Retinal pigment epithelial cell (primary cell): ENCODE measurements at regions not wholly inside any gene's neighbourhood (a gene's known extent, or its start where the extent isn't known, plus 50 kb on each side); places are given as distances from the start of the nearest gene placed in this dataset.

Experiments
- DNase-seq: peaks from one replicate; pipeline ENCODE4 v3.0.0-alpha.2; 2010; ENCODE audit warnings: low read depth
- H3K4me3 ChIP-seq: 2 replicates; pipeline ENCODE4 v1.5.1; 2011; ENCODE audit warnings: mild to moderate bottlenecking, low read length, control low read depth, moderate library complexity
- TF ChIP-seq, protein P1 (sequence below): conservative IDR thresholded peaks from 2 replicates; pipeline ENCODE4 v1.5.1; 2011; ENCODE audit warnings: low read depth, low read length, control low read depth, inconsistent platforms

DNA sequence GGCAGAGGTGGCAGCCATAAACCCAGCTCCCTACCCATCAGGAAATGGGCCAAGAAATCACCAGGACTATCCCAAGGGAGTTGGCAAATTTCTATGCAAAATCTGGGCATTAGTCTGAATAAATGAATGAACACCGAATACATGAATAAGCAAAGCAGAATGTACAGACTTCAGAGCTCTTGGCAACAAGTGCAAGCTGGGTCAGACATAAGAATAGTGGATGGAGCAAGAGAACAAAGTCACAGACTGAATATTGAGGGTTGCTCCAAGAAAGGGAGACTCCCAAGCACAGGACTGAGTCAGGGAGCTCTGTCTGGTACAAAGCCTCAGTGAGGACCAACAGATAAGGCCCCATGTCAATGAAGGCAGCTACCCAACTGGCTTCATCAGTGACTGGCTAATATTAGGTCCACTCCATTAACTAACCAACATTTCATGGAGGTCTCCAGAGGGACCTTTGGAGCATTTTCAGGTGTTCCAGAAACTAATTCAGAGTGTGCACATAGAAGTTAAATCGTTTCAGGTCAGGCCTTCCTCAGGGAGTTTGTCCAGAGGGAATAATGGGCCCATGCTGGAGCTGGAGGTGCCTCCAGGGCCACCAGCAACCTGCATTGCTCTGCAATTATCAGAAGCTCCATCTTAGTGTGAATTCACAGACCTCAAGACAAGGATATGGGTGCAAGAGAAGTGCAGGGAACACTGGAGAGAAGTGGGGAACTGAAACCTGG is 191.5 kb upstream of the RALGAPA2 start:
- TF ChIP-seq, protein P1, sequence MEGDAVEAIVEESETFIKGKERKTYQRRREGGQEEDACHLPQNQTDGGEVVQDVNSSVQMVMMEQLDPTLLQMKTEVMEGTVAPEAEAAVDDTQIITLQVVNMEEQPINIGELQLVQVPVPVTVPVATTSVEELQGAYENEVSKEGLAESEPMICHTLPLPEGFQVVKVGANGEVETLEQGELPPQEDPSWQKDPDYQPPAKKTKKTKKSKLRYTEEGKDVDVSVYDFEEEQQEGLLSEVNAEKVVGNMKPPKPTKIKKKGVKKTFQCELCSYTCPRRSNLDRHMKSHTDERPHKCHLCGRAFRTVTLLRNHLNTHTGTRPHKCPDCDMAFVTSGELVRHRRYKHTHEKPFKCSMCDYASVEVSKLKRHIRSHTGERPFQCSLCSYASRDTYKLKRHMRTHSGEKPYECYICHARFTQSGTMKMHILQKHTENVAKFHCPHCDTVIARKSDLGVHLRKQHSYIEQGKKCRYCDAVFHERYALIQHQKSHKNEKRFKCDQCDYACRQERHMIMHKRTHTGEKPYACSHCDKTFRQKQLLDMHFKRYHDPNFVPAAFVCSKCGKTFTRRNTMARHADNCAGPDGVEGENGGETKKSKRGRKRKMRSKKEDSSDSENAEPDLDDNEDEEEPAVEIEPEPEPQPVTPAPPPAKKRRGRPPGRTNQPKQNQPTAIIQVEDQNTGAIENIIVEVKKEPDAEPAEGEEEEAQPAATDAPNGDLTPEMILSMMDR = no peak
- DNase-seq = no peak
- no peak overlapping the region for H3K4me3 ChIP-seq

DNA sequence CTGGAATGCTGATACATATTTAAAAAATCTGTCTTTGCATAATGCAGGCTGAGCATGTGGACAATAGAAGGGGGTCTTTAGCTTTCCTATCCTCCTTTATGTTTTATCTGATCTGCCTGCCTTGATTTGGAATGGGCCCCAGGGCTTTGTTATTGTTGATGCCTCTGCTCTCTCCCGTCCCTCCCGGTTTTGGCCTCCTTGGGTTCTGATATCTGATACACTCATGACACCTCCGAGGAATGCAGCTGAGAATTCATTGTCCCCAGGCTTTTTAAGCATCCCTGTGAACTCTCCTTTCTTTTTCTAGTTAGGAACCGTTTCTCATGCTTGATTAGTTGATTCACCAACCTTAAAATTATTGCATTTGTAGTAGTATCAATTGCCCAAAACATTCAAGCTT is 185.5 kb upstream of the RALGAPA2 start:
- DNase-seq = no peak
- TF ChIP-seq, protein P1 = no peak

DNA sequence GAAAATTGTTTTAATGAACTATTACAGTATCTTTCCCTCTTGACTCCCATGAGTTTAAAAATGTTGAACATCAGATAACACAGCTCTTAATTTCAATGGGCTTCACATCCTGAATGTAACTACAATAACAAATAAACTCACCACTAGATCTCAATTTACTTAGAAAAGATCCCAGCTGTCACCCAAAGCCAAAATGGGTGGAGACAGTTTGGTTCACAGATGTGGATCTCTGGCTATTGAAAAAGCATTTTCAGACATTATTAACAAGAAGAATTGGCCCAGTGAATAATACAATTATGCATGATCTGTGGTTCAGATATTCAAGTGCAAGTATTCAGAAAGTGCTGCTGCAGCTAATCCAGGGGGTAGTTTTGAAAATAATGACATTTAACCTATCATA is 184.7 kb upstream of the RALGAPA2 start:
- no peak for DNase-seq
- H3K4me3 ChIP-seq = no peak overlapping the region
- TF ChIP-seq, protein P1 = no peak

More for the DNA sequence above, 185.5 kb upstream of the RALGAPA2 start:
- H3K4me3 ChIP-seq = no peak overlapping the region

DNA sequence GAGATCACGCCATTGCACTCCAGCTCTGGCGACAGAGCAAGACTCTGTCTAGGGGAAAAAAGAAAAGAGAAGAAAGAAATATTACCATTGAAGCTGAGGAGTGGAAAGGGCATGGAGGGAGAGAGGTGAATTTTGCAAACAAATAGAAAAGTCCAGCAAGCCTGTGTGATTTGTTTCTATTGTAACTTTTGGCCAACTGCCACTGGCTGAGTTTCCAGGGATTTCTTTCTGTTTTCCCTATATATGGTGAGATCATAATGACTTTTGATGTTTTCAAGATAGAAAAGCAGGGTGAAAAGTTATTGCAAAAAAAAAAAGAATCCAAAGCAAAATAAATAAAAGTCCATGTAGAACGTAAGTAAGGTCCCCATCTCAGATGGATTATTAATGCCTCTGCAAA is 184.2 kb upstream of the RALGAPA2 start:
- no peak for DNase-seq
- no peak overlapping the region for H3K4me3 ChIP-seq

DNA sequence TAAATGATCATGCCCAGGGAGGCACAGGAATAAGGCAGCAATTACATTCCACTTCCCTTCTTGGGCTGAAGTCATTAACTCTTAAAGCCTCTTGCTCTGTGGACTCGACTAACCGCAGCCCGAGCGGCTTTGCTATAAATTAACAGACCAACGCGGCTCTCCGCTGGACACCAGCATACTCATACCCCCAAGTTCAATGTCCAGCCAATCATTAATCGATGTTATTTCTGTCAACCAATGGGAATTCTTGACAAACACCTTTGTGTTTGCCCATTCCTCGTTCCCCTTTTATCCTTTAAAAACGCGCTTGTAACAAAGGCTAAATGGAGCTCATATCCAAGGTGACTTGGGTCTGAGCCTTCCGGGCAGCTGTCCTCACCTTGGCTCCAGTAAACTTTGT is 183.1 kb upstream of the RALGAPA2 start:
- DNase-seq = no peak
- no peak overlapping the region for H3K4me3 ChIP-seq
- TF ChIP-seq, protein P1 = no peak

More for the DNA sequence above, 184.2 kb upstream of the RALGAPA2 start:
- TF ChIP-seq, protein P1 = no peak

DNA sequence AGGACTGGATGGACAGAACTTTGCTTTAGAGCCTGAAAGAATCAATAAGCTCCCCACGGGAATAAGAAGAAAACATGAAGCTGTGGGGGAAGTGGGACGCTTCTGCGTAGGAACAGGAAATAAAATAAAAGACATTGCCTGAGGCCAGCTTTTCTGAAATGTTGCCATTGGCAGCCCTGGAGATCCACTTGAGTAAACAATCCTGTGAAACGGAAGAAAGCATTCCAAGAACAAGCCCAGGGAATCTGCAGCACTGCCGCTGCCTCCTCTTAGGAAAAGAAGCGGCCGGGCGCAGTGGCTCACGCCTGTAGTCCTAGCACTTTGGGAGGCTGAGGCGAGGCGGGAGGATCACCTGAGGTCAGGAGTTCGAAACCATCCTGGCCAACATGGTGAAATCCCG is 182.3 kb upstream of the RALGAPA2 start:
- TF ChIP-seq, protein P1 = no peak

DNA sequence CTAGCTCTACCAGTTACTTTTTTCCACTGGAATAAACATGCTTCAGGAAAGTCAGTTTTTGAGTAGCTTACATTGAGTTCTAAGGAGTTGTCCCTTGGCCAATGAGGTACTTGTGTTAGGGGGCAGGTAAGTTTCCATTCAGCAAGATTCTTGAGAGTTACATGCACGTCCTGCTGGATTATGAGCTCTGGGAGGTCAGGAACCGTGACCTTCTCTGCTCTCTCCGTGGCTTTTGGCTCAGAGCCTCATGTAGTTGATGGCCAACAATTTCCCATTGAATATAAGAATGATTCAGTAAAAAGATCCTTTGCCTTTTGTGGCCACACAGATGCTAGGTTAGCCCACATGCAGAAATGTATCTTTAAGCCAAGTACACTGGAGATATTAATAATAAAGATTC is 181.8 kb upstream of the RALGAPA2 start:
- TF ChIP-seq, protein P1 = no peak

More for the DNA sequence above, 182.3 kb upstream of the RALGAPA2 start:
- H3K4me3 ChIP-seq = no peak overlapping the region
- no peak for DNase-seq

More for the DNA sequence above, 181.8 kb upstream of the RALGAPA2 start:
- no peak overlapping the region for H3K4me3 ChIP-seq
- DNase-seq = no peak
